NB4 (cell line): ENCODE measurements at regions not wholly inside any gene's neighbourhood (a gene's known extent, or its start where the extent isn't known, plus 50 kb on each side); places are given as distances from the start of the nearest gene placed in this dataset.

Experiments
- CTCF ChIP-seq: IDR thresholded peaks from one replicate; pipeline ENCODE4 v1.5.1; 2012; ENCODE audit warnings: low read depth, low read length
- MAX ChIP-seq: IDR thresholded peaks from 2 replicates; pipeline ENCODE4 v1.6.1; 2011; ENCODE audit warnings: low read depth, low read length
- MYC ChIP-seq: IDR thresholded peaks from 2 replicates; pipeline ENCODE4 v1.6.1; 2011; ENCODE audit warnings: low read depth, low read length
- POLR2A ChIP-seq: IDR thresholded peaks from 2 replicates; pipeline ENCODE4 v1.6.1; 2011; ENCODE audit warnings: mild to moderate bottlenecking; ENCODE audit not compliant: insufficient read length; ENCODE audit errors: extremely low read depth

GRCh38 chrX:93466383-93466782 lies 207.0 kb downstream of the NAP1L3 start:
- no peak for TF ChIP-seq MYC
- TF ChIP-seq POLR2A, result no peak
- no peak for TF ChIP-seq CTCF
- no peak for TF ChIP-seq MAX
